BJ (cell line): ENCODE measurements at regions not wholly inside any gene's neighbourhood (a gene's known extent, or its start where the extent isn't known, plus 50 kb on each side); places are given as distances from the start of the nearest gene placed in this dataset.

ENCODE experiments used
- CTCF ChIA-PET: fragments of 350-600 bp; formaldehyde crosslinking; extraction: SDS; loops from one replicate; lab custom pipeline; 2021; ENCODE audit warnings: antibody characterized with exemption, inconsistent platforms; lab: Yijun Ruan, JAX
- POLR2A ChIA-PET: fragments of 300-600 bp; sonication (Branson Sonifier 250); formaldehyde crosslinking; extraction: SDS; loops from one replicate; lab custom pipeline; 2021; ENCODE audit warnings: antibody characterized with exemption; lab: Charles Lee
- DNase-seq: peaks from one replicate; pipeline ENCODE4 v3.0.0-alpha.2; 2011; ENCODE audit warnings: low read depth
- H3K27me3 ChIP-seq: 2 replicates; pipeline ENCODE4 v1.6.0; 2011; ENCODE audit warnings: low read length; ENCODE audit not compliant: control insufficient read depth, insufficient read depth
- H3K36me3 ChIP-seq: 2 replicates; pipeline ENCODE4 v1.5.1; 2011; ENCODE audit warnings: low read length; ENCODE audit not compliant: control insufficient read depth, insufficient read depth
- H3K4me3 ChIP-seq: 2 replicates; pipeline ENCODE4 v1.5.1; 2011; ENCODE audit warnings: low read depth, mild to moderate bottlenecking, control low read depth, low read length
- TF ChIP-seq, protein P1 (sequence below): IDR thresholded peaks from 2 replicates; pipeline ENCODE4 v1.5.1; 2011; ENCODE audit warnings: low read depth, mild to moderate bottlenecking, control low read depth, inconsistent platforms, low read length, moderate library complexity; ENCODE audit not compliant: insufficient read depth

GRCh38 chr2:167398873-167399272 lies 510.6 kb downstream of the XIRP2 start:
- Histone ChIP-seq H3K27me3 (no peaks in the 10 kb centered on the region), H3K36me3 (no peaks in the 10 kb centered on the region), H3K4me3 (no peak overlapping the region)
- DNase-seq: no peak
- CTCF ChIA-PET: no interaction called here
- POLR2A ChIA-PET: no interaction called here
- TF ChIP-seq, protein P1, sequence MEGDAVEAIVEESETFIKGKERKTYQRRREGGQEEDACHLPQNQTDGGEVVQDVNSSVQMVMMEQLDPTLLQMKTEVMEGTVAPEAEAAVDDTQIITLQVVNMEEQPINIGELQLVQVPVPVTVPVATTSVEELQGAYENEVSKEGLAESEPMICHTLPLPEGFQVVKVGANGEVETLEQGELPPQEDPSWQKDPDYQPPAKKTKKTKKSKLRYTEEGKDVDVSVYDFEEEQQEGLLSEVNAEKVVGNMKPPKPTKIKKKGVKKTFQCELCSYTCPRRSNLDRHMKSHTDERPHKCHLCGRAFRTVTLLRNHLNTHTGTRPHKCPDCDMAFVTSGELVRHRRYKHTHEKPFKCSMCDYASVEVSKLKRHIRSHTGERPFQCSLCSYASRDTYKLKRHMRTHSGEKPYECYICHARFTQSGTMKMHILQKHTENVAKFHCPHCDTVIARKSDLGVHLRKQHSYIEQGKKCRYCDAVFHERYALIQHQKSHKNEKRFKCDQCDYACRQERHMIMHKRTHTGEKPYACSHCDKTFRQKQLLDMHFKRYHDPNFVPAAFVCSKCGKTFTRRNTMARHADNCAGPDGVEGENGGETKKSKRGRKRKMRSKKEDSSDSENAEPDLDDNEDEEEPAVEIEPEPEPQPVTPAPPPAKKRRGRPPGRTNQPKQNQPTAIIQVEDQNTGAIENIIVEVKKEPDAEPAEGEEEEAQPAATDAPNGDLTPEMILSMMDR: no peak

DNA sequence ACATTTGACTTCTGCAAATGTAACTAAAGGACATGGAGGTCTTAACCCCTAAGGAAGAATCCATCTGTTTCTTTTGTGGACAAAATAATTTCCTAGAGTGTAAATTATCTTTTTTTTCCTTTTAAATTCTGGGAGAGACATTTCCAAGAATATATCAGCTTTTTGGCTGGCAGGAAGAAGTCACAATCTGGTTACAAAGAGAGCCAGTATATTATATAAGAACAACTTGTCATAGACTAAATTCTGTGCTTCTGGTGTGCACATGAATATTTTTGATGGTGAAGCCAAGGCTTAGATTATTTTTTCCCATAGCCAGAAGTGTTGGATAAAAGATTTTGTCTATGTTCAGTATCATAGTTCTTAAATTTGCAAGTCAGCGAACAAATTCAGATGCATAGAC lies 500.6 kb downstream of the XIRP2 start:
- Histone ChIP-seq H3K36me3 (no peaks in the 10 kb centered on the region), H3K27me3 (no peaks in the 10 kb centered on the region), H3K4me3 (no peak overlapping the region)
- no peak for DNase-seq
- TF ChIP-seq, protein P1: no peak
- POLR2A ChIA-PET: no interaction called here
- CTCF ChIA-PET: no interaction called here

DNA sequence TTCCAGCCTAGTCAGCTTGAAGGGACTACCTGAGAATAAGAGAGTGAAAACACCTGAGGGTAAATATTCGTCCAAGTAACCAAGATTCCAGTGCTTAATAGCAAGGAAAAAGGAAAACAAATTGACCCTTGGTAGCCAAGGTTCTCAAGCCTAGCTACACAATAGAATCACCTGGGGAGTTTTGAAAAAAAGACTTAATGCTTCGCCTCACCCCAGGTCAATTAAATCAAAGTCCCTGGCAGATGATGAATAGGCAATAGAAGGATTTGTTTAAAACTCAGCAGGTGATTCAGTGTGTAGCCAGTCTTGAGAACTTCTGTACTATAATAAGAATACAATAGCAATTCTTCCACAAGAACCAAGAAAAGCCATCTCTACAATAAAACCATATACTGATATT lies 500.2 kb downstream of the XIRP2 start:
- H3K4me3 ChIP-seq: no peak overlapping the region
- CTCF ChIA-PET: no interaction called here

DNA sequence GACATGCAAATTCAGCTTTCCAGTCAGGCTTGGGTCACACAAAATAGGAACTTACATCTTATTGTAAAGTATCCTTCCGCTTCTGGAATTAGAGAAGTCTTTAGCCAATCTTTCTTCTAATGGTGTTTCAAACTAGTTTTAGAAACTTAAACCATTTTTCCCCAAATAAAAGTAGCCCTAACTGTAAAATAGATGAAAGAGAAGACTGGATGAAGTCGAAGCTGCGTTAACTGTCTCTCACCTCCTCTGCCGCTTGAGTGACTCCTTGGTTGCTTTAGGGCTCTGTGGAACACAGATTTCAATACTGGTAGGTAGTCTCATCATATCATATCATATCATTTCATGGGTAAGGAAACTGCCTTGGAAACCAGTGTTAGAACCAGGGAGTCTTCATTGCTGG lies 498.4 kb downstream of the XIRP2 start:
- Histone ChIP-seq H3K36me3 (no peaks in the 10 kb centered on the region), H3K27me3 (no peaks in the 10 kb centered on the region), H3K4me3 (no peak overlapping the region)
- DNase-seq: no peak
- TF ChIP-seq, protein P1: no peak
- ChIA-PET POLR2A (no interaction called here), CTCF (no interaction called here)

More for the DNA sequence above, 500.2 kb downstream of the XIRP2 start:
- DNase-seq: no peak
- Histone ChIP-seq H3K36me3 (no peaks in the 10 kb centered on the region), H3K27me3 (no peaks in the 10 kb centered on the region)
- TF ChIP-seq, protein P1: no peak
- POLR2A ChIA-PET: no interaction called here

GRCh38 chr2:167383610-167384194 lies 495.4 kb downstream of the XIRP2 start:
- Histone ChIP-seq H3K27me3 (no peaks in the 10 kb centered on the region), H3K4me3 (no peak overlapping the region), H3K36me3 (no peaks in the 10 kb centered on the region)
- DNase-seq: no peak
- POLR2A ChIA-PET: no interaction called here
- TF ChIP-seq, protein P1: no peak
- CTCF ChIA-PET: no interaction called here
